ENCODE measurements at regions not wholly inside any gene's neighbourhood (a gene's known extent, or its start where the extent isn't known, plus 50 kb on each side); places are given as distances from the start of the nearest gene placed in this dataset.

GRCh38 chr5:7018198-7018597 is 305.0 kb downstream of the TENT4A start:
- DNase-seq (no peak), ATAC-seq (ENCODE audit: low read depth) (no peak)
- H3K18ac ChIP-seq (ENCODE audit: low read depth, low read length): no peak overlapping the region
- H3K9me3 ChIP-seq (ENCODE audit: control insufficient read depth, insufficient read depth, low read length): peaks cover 35% of the 10 kb centered on the region
- no peak overlapping the region for H3K9ac ChIP-seq (ENCODE audit: low read depth, low read length)
- no peak overlapping the region for H2AK9ac ChIP-seq (replicated peaks; ENCODE audit: low read depth, low read length, poor library complexity)
- no peaks in the 10 kb centered on the region for H4K20me1 ChIP-seq (ENCODE audit: insufficient read depth, low read length)
- H3K56ac ChIP-seq (ENCODE audit: extremely low read depth, insufficient read depth, low read length): no peak overlapping the region
- no peak overlapping the region for H4K5ac ChIP-seq (ENCODE audit: low read depth, low read length)
- no peaks in the 10 kb centered on the region for H3K9me1 ChIP-seq (ENCODE audit: insufficient read depth, low read length)
- dilution Hi-C loops (cut with HindIII; ENCODE audit: low sequenced_read_pairs, unreplicated experiment) (no loop called here), in situ Hi-C loops (cut with MboI; ENCODE audit: low sequenced_read_pairs) (no loop called here), intact Hi-C loops (cut with micrococcal nuclease) (no loop called here)
- no TSS peak for BruUV-seq (replicated peaks)
- H3K14ac ChIP-seq (replicated peaks; ENCODE audit: low read depth, low read length): no peak overlapping the region
- no peak overlapping the region for H2BK5ac ChIP-seq (ENCODE audit: low read depth, low read length, poor library complexity, severe bottlenecking)
- H4K91ac ChIP-seq (ENCODE audit: insufficient read depth, low read depth, low read length): no peak overlapping the region
- no peak overlapping the region for H3K4me3 ChIP-seq (ENCODE audit: insufficient read depth, low read depth, low read length)
- no peak overlapping the region for H4K8ac ChIP-seq (ENCODE audit: low read depth in 2 of 2, low read length in 2 of 2)
- H2BK15ac ChIP-seq (ENCODE audit: low read depth, low read length): no peak overlapping the region
- no peak overlapping the region for H3K4me2 ChIP-seq (ENCODE audit: low read depth, low read length)
- no peaks in the 10 kb centered on the region for H3K36me3 ChIP-seq (ENCODE audit: control insufficient read depth, insufficient read depth, low read length)
- H3K79me1 ChIP-seq (ENCODE audit: low read depth in 1 of 2, low read length in 2 of 2): no peaks in the 10 kb centered on the region
- H3K23ac ChIP-seq (ENCODE audit: low read depth, low read length): no peak overlapping the region
- H2AFZ ChIP-seq (replicated peaks; ENCODE audit: low read length, poor library complexity): no peak overlapping the region
- ChIA-PET POLR2A (ENCODE audit: unreplicated experiment) (no interaction called here), CTCF (no interaction called here)
- no peaks in the 10 kb centered on the region for H3K27me3 ChIP-seq (ENCODE audit: control insufficient read depth, insufficient read depth, low read length)
- no peak overlapping the region for H2AK5ac ChIP-seq (ENCODE audit: low read depth, low read length)
- H3K4ac ChIP-seq (ENCODE audit: low read depth, low read length): no peak overlapping the region
- TF ChIP-seq FOS (IDR thresholded peaks at IDR 0.05; ENCODE audit: low read depth, low read length): no peak
- no peak for TF ChIP-seq SMC3 (IDR thresholded peaks at IDR 0.05; ENCODE audit: low read depth, low read length)
- TF ChIP-seq RCOR1 (IDR thresholded peaks at IDR 0.05; ENCODE audit: insufficient replicate concordance, low read length): no peak
- no peak for TF ChIP-seq POLR2A (IDR thresholded peaks at IDR 0.05; ENCODE audit: low read depth, low read length)
- TF ChIP-seq, protein P1, sequence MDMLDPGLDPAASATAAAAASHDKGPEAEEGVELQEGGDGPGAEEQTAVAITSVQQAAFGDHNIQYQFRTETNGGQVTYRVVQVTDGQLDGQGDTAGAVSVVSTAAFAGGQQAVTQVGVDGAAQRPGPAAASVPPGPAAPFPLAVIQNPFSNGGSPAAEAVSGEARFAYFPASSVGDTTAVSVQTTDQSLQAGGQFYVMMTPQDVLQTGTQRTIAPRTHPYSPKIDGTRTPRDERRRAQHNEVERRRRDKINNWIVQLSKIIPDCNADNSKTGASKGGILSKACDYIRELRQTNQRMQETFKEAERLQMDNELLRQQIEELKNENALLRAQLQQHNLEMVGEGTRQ (IDR thresholded peaks at IDR 0.05; ENCODE audit: low read depth, low read length): no peak
- TF ChIP-seq BHLHE40 (IDR thresholded peaks at IDR 0.05; ENCODE audit: low read depth, low read length): no peak
- no peak for TF ChIP-seq NFE2L2 (IDR thresholded peaks at IDR 0.05; ENCODE audit: low read depth, low read length)
- no peak for TF ChIP-seq MXI1 (IDR thresholded peaks at IDR 0.05; ENCODE audit: borderline replicate concordance, low read depth, low read length)
- no peak for TF ChIP-seq ELK1 (IDR thresholded peaks at IDR 0.05; ENCODE audit: borderline replicate concordance, low read depth, low read length)
- TF ChIP-seq RFX5 (IDR thresholded peaks at IDR 0.05; ENCODE audit: low read depth, low read length): no peak
- no peak for TF ChIP-seq CEBPB (IDR thresholded peaks at IDR 0.05; ENCODE audit: low read depth, low read length)
- TF ChIP-seq MAZ (IDR thresholded peaks at IDR 0.05; ENCODE audit: borderline replicate concordance, low read depth, low read length): no peak
- no peak for TF ChIP-seq MAFK (IDR thresholded peaks at IDR 0.05; ENCODE audit: low read depth, low read length)
- TF ChIP-seq CHD1 (IDR thresholded peaks at IDR 0.05; ENCODE audit: low read depth, low read length): no peak
- TF ChIP-seq RAD21 (IDR thresholded peaks at IDR 0.05; ENCODE audit: low read length): no peak
- no peak for TF ChIP-seq CTCF (conservative IDR thresholded peaks at IDR 0.05; ENCODE audit: low read depth, low read length)
- H3K27ac ChIP-seq (ENCODE audit: insufficient read depth, low read length): no peak overlapping the region
- H2BK120ac ChIP-seq (ENCODE audit: low read depth, low read length): no peak overlapping the region
- H2BK20ac ChIP-seq (ENCODE audit: low read depth, low read length): no peak overlapping the region
- no peaks in the 10 kb centered on the region for H3K4me1 ChIP-seq (ENCODE audit: control insufficient read depth, insufficient read depth, low read length)
- WGBS, 2 experiments (ENCODE audit: extremely low coverage in 2 of 2, insufficient read length in 1 of 2): no CpG with 5 or more reads among the region's 5 CpGs

Data from IMR-90 (cell line).